ENCODE measurements at regions not wholly inside any gene's neighbourhood (a gene's known extent, or its start where the extent isn't known, plus 50 kb on each side); places are given as distances from the start of the nearest gene placed in this dataset.
"Not testable (repeated sequence)": the region's sequence is repeated elsewhere in the genome, so short reads cannot be mapped to it uniquely, and the experiment has no call there.

DNA sequence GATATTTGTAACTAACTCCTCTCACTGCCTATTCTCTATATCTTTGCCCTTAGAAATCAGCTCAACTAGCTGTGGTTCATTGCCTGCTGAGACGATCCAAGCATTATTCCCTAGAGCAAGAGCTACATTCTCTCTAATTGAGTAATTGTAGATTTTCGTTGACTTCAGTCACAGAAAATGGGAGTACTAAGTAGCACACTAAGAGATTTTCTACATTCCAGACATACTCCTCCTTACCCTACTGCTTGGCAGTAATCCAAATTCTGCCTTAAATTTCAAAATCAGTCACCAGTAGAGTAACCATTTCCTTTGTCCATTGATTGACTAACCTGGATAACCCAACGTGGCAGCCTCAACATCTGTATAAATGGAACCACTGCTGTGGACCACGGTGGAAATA lies 1786.8 kb downstream of the SLITRK5 start (continued):
- TF ChIP-seq REPIN1 (tag by site-specific recombination; IDR thresholded peaks at IDR 0.05; ENCODE audit: low read depth) (no peak), ZNF677 (tag by site-specific recombination; IDR thresholded peaks at IDR 0.05) (no peak), GLI2 (tag by site-specific recombination; IDR thresholded peaks at IDR 0.05; ENCODE audit: borderline replicate concordance, low read depth) (no peak), MEIS1 (CRISPR knock-in tag; IDR thresholded peaks at IDR 0.05; ENCODE audit: borderline replicate concordance) (no peak)
- TF ChIP-seq, protein P1, sequence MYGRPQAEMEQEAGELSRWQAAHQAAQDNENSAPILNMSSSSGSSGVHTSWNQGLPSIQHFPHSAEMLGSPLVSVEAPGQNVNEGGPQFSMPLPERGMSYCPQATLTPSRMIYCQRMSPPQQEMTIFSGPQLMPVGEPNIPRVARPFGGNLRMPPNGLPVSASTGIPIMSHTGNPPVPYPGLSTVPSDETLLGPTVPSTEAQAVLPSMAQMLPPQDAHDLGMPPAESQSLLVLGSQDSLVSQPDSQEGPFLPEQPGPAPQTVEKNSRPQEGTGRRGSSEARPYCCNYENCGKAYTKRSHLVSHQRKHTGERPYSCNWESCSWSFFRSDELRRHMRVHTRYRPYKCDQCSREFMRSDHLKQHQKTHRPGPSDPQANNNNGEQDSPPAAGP (tag by site-specific recombination; IDR thresholded peaks at IDR 0.05): no peak

DNA sequence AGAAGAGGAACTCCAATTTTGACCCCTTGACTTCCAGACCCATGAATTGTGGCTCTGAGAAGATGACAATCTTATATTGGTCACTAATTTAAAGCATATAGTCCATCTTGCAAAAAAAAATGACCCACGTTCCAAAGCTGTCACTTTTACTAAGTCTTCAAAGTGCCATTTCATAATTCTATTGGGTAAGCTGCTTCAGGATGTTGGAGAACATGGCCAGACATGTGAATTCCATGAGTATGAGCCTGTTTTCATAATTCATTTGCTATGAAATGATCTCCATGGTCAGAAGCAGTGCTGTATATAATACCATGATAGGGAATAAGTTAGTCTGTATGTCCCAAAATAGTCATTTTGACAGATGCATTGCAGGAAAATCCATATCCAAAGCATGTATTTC lies 1787.3 kb downstream of the SLITRK5 start:
- TF ChIP-seq ZNF146 (tag by site-specific recombination; IDR thresholded peaks at IDR 0.05) (no peak), ZNF16 (tag by site-specific recombination; IDR thresholded peaks at IDR 0.05; ENCODE audit: low read depth) (no peak), ZEB2 (tag by site-specific recombination; IDR thresholded peaks at IDR 0.05) (no peak), RBAK (tag by site-specific recombination; IDR thresholded peaks at IDR 0.05) (no peak), MYNN (tag by site-specific recombination; IDR thresholded peaks at IDR 0.05; ENCODE audit: borderline replicate concordance) (no peak), IKZF3 (tag by site-specific recombination; IDR thresholded peaks at IDR 0.05) (no peak), ZNF791 (tag by site-specific recombination; IDR thresholded peaks at IDR 0.05) (no peak), WT1 (tag by site-specific recombination; IDR thresholded peaks at IDR 0.05) (no peak), ZNF169 (tag by site-specific recombination; IDR thresholded peaks at IDR 0.05) (no peak), ZBTB17 (tag by site-specific recombination; IDR thresholded peaks at IDR 0.05) (no peak), ZFP69B (tag by site-specific recombination; IDR thresholded peaks at IDR 0.05) (no peak), ZNF214 (tag by site-specific recombination; IDR thresholded peaks at IDR 0.05; ENCODE audit: borderline replicate concordance) (no peak), KLF9 (tag by site-specific recombination; IDR thresholded peaks at IDR 0.05; ENCODE audit: low read depth) (no peak), FEZF1 (tag by site-specific recombination; IDR thresholded peaks at IDR 0.05) (no peak)
- TF ChIP-seq, protein P2, sequence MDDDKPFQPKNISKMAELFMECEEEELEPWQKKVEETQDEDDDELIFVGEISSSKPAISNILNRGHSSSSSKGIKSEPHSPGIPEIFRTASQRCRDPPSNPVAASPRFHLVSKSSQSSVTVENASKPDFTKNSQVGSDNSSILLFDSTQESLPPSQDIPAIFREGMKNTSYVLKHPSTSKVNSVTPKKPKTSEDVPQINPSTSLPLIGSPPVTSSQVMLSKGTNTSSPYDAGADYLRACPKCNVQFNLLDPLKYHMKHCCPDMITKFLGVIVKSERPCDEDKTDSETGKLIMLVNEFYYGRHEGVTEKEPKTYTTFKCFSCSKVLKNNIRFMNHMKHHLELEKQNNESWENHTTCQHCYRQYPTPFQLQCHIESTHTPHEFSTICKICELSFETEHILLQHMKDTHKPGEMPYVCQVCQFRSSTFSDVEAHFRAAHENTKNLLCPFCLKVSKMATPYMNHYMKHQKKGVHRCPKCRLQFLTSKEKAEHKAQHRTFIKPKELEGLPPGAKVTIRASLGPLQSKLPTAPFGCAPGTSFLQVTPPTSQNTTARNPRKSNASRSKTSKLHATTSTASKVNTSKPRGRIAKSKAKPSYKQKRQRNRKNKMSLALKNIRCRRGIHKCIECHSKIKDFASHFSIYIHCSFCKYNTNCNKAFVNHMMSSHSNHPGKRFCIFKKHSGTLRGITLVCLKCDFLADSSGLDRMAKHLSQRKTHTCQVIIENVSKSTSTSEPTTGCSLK (tag by site-specific recombination; IDR thresholded peaks at IDR 0.05): no peak
- TF ChIP-seq, protein P3, sequence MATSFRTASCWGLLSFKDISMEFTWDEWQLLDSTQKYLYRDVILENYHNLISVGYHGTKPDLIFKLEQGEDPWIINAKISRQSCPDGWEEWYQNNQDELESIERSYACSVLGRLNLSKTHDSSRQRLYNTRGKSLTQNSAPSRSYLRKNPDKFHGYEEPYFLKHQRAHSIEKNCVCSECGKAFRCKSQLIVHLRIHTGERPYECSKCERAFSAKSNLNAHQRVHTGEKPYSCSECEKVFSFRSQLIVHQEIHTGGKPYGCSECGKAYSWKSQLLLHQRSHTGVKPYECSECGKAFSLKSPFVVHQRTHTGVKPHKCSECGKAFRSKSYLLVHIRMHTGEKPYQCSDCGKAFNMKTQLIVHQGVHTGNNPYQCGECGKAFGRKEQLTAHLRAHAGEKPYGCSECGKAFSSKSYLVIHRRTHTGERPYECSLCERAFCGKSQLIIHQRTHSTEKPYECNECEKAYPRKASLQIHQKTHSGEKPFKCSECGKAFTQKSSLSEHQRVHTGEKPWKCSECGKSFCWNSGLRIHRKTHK (tag by site-specific recombination; IDR thresholded peaks at IDR 0.05): no peak
- TF ChIP-seq, protein P4, sequence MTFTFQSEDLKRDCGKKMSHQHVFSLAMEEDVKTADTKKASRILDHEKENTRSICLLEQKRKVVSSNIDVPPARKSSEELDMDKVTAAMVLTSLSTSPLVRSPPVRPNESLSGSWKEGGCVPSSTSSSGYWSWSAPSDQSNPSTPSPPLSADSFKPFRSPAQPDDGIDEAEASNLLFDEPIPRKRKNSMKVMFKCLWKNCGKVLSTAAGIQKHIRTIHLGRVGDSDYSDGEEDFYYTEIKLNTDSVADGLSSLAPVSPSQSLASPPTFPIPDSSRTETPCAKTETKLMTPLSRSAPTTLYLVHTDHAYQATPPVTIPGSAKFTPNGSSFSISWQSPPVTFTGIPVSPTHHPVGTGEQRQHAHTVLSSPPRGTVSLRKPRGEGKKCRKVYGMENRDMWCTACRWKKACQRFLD (tag by site-specific recombination; IDR thresholded peaks at IDR 0.05): no peak
- TF ChIP-seq, protein P5, sequence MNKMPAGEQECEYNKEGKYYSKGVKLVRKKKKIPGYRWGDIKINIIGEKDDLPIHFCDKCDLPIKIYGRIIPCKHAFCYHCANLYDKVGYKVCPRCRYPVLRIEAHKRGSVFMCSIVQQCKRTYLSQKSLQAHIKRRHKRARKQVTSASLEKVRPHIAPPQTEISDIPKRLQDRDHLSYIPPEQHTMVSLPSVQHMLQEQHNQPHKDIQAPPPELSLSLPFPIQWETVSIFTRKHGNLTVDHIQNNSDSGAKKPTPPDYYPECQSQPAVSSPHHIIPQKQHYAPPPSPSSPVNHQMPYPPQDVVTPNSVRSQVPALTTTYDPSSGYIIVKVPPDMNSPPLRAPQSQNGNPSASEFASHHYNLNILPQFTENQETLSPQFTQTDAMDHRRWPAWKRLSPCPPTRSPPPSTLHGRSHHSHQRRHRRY (tag by site-specific recombination; IDR thresholded peaks at IDR 0.05): no peak
- Histone ChIP-seq H3K27ac (ENCODE audit: extremely low read depth, low read depth, low read length) (no peak overlapping the region), H3K4me1 (ENCODE audit: control insufficient read depth, insufficient read depth, low read length) (no peaks in the 10 kb centered on the region), H3K36me3 (ENCODE audit: control insufficient read depth in 2 of 2, insufficient read depth in 1 of 2, low read length in 2 of 2) (no peaks in the 10 kb centered on the region), H3K4me3 (ENCODE audit: low read depth, low read length) (no peak overlapping the region), H3K9me3 (ENCODE audit: control insufficient read depth, insufficient read depth, low read depth, low read length) (no peaks in the 10 kb centered on the region)
- CTCF ChIA-PET: interaction anchor here (0.7 kb wide), 1 partner anchor 27 kb away, joined by 4 read pairs; no protein-coding TSS in a partner anchor
- POLR2A ChIA-PET: no interaction called here

DNA sequence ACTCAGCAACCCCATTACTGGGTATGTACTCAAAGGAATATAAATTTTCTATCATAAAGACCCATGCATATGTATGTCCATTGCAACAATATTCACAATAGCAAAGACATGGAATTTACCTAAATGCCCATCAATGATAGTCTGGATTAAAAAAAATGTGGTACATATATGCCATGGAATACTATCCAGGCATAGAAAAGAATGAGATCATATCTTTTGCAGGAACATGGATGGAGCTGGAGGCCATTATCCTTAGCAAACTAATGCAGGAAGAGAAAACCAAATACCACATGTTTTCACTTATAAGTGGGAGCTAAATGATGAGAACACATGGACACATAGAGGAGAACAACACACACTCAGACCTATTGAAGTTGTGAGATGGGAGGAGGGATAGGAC lies 1789.7 kb downstream of the SLITRK5 start:
- CTCF ChIA-PET; POLR2A ChIA-PET; H3K36me3 ChIP-seq (ENCODE audit: control insufficient read depth in 2 of 2, insufficient read depth in 1 of 2, low read length in 2 of 2): not testable (repeated sequence)

More for the DNA sequence above, 1789.7 kb downstream of the SLITRK5 start:
- H3K4me1 ChIP-seq (ENCODE audit: control insufficient read depth, insufficient read depth, low read length); H3K27ac ChIP-seq (ENCODE audit: extremely low read depth, low read depth, low read length); H3K9me3 ChIP-seq (ENCODE audit: control insufficient read depth, insufficient read depth, low read depth, low read length); H3K4me3 ChIP-seq (ENCODE audit: low read depth, low read length): not testable (repeated sequence)

Measured in HEK293 (cell line).